ENCODE measurements at regions not wholly inside any gene's neighbourhood (a gene's known extent, or its start where the extent isn't known, plus 50 kb on each side); places are given as distances from the start of the nearest gene placed in this dataset.
"Not testable (repeated sequence)": the region's sequence is repeated elsewhere in the genome, so short reads cannot be mapped to it uniquely, and the experiment has no call there.

GRCh38 chr16:29340779-29341438 lies 65.6 kb downstream of the NPIPB11 start:
- WGBS, 2 donors, result 88% methylated on average over 6 to 7 of the region's 9 CpGs
- ATAC-seq (ENCODE audit: low FRiP score in 2 of 2), result peak in 1 of 2 donors; percentile 25
- not testable (repeated sequence) for DNase-seq, H3K27me3 ChIP-seq, H3K4me1 ChIP-seq, H3K4me3 ChIP-seq, H3K36me3 ChIP-seq, H3K27ac ChIP-seq, H3K9me3 ChIP-seq

GRCh38 chr16:29340235-29340634 lies 66.3 kb downstream of the NPIPB11 start:
- not testable (repeated sequence) for H3K27ac ChIP-seq, H3K9me3 ChIP-seq, H3K27me3 ChIP-seq, DNase-seq, H3K36me3 ChIP-seq, H3K4me1 ChIP-seq, H3K4me3 ChIP-seq
- ATAC-seq (ENCODE audit: low FRiP score in 2 of 2), result peak in 1 of 2 donors; percentile 5
- WGBS, 2 donors, result 79 to 89% methylated on average over 3 of the region's 3 CpGs

GRCh38 chr16:29338821-29339700 lies 67.5 kb downstream of the NPIPB11 start:
- H3K27ac ChIP-seq; H3K4me3 ChIP-seq; ATAC-seq (ENCODE audit: low FRiP score in 2 of 2); H3K36me3 ChIP-seq; DNase-seq; H3K27me3 ChIP-seq; H3K9me3 ChIP-seq; H3K4me1 ChIP-seq: not testable (repeated sequence)
- 85 to 86% methylated on average over 7 to 18 of the region's 18 CpGs for WGBS, 2 donors

GRCh38 chr16:29337385-29337901 lies 69.1 kb downstream of the NPIPB11 start:
- DNase-seq, H3K4me1 ChIP-seq: not testable (repeated sequence)

GRCh38 chr16:29335549-29335846 lies 71.0 kb downstream of the NPIPB11 start:
- not testable (repeated sequence) for H3K4me3 ChIP-seq, H3K9me3 ChIP-seq, H3K27ac ChIP-seq, H3K4me1 ChIP-seq, H3K27me3 ChIP-seq, DNase-seq, H3K36me3 ChIP-seq
- peak; percentile 38 to 55 for ATAC-seq (ENCODE audit: low FRiP score in 2 of 2)
- WGBS, 2 donors, result 78 to 85% methylated on average over 9 to 10 of the region's 10 CpGs

More at GRCh38 chr16:29337385-29337901, 69.1 kb downstream of the NPIPB11 start:
- 85 to 89% methylated on average over 10 to 18 of the region's 18 CpGs for WGBS, 2 donors
- H3K27me3 ChIP-seq; ATAC-seq (ENCODE audit: low FRiP score in 2 of 2); H3K36me3 ChIP-seq; H3K4me3 ChIP-seq; H3K9me3 ChIP-seq; H3K27ac ChIP-seq: not testable (repeated sequence)

- ATAC-seq (ENCODE audit: low FRiP score in 2 of 2), result peak in 1 of 2 donors; percentile 15
- H3K36me3 ChIP-seq, H3K27ac ChIP-seq, H3K4me3 ChIP-seq, H3K9me3 ChIP-seq, H3K27me3 ChIP-seq, DNase-seq, H3K4me1 ChIP-seq: not testable (repeated sequence)
- 91 to 94% methylated on average over 11 to 14 of the region's 17 CpGs for WGBS, 2 donors
Measured at GRCh38 chr16:29334776-29335548, 71.5 kb downstream of the NPIPB11 start.

- not testable (repeated sequence) for H3K4me1 ChIP-seq; DNase-seq; H3K4me3 ChIP-seq; H3K27ac ChIP-seq; ATAC-seq (ENCODE audit: low FRiP score in 2 of 2); H3K27me3 ChIP-seq; H3K36me3 ChIP-seq; H3K9me3 ChIP-seq
- 82 to 88% methylated on average over 12 to 20 of the region's 20 CpGs for WGBS, 2 donors
Measured at GRCh38 chr16:29333492-29334097, 72.9 kb downstream of the NPIPB11 start.

- not testable (repeated sequence) for H3K27ac ChIP-seq; DNase-seq; H3K9me3 ChIP-seq; H3K4me1 ChIP-seq; H3K27me3 ChIP-seq; H3K4me3 ChIP-seq; ATAC-seq (ENCODE audit: low FRiP score in 2 of 2); H3K36me3 ChIP-seq
- 94 to 100% methylated on average over 3 to 5 of the region's 5 CpGs for WGBS, 2 donors
Measured at GRCh38 chr16:29330623-29331022, 75.9 kb downstream of the NPIPB11 start.

- H3K27ac ChIP-seq; H3K4me3 ChIP-seq; H3K27me3 ChIP-seq; ATAC-seq (ENCODE audit: low FRiP score in 2 of 2); H3K36me3 ChIP-seq; H3K4me1 ChIP-seq; H3K9me3 ChIP-seq: not testable (repeated sequence)
- WGBS, 2 donors, result 67 to 93% methylated on average over 1 to 11 of the region's 11 CpGs
- peak in 1 of 2 donors; percentile 59 for DNase-seq
Measured at GRCh38 chr16:29328528-29328927, 78.0 kb downstream of the NPIPB11 start.

GRCh38 chr16:29327631-29328408 lies 78.7 kb downstream of the NPIPB11 start:
- H3K27me3 ChIP-seq; H3K4me1 ChIP-seq; H3K9me3 ChIP-seq; ATAC-seq (ENCODE audit: low FRiP score in 2 of 2); H3K4me3 ChIP-seq; DNase-seq; H3K27ac ChIP-seq; H3K36me3 ChIP-seq: not testable (repeated sequence)
- 64 to 80% methylated on average over 12 of the region's 12 CpGs for WGBS, 2 donors

- not testable (repeated sequence) for H3K27me3 ChIP-seq; H3K36me3 ChIP-seq; H3K4me1 ChIP-seq; H3K4me3 ChIP-seq; H3K27ac ChIP-seq; H3K9me3 ChIP-seq; ATAC-seq (ENCODE audit: low FRiP score in 2 of 2)
- peak in 1 of 2 donors; percentile 67 for DNase-seq
- 77 to 79% methylated on average over 18 to 32 of the region's 34 CpGs for WGBS, 2 donors
Measured at GRCh38 chr16:29326164-29327125, 80.1 kb downstream of the NPIPB11 start.
